IMR-90 (cell line): ENCODE measurements at regions not wholly inside any gene's neighbourhood (a gene's known extent, or its start where the extent isn't known, plus 50 kb on each side); places are given as distances from the start of the nearest gene placed in this dataset.

Source experiments
- CEBPB ChIP-seq: IDR thresholded peaks from 2 replicates; pipeline ENCODE4 v1.6.1; 2012; ENCODE audit warnings: low read depth, low read length, improper control_type of control experiment
- MAFK ChIP-seq: IDR thresholded peaks from 2 replicates; pipeline ENCODE4 v1.6.1; 2012; ENCODE audit warnings: low read depth, low read length, improper control_type of control experiment
- MAZ ChIP-seq: IDR thresholded peaks from 2 replicates; pipeline ENCODE4 v1.6.1; 2012; ENCODE audit warnings: low read depth, mild to moderate bottlenecking, low read length, improper control_type of control experiment, moderate library complexity, borderline replicate concordance
- NFE2L2 ChIP-seq: fragments of 150-350 bp; IDR thresholded peaks from 2 replicates; pipeline ENCODE4 v1.6.1; 2016; ENCODE audit warnings: low read depth, mild to moderate bottlenecking, low read length
- RFX5 ChIP-seq: IDR thresholded peaks from 2 replicates; pipeline ENCODE4 v1.8.0; 2012; ENCODE audit warnings: low read depth, mild to moderate bottlenecking, low read length, moderate library complexity
- TF ChIP-seq, protein P1 (sequence below): conservative IDR thresholded peaks from 2 replicates; pipeline ENCODE4 v1.5.1; 2012; ENCODE audit warnings: mild to moderate bottlenecking, low read depth, low read length, improper control_type of control experiment

DNA sequence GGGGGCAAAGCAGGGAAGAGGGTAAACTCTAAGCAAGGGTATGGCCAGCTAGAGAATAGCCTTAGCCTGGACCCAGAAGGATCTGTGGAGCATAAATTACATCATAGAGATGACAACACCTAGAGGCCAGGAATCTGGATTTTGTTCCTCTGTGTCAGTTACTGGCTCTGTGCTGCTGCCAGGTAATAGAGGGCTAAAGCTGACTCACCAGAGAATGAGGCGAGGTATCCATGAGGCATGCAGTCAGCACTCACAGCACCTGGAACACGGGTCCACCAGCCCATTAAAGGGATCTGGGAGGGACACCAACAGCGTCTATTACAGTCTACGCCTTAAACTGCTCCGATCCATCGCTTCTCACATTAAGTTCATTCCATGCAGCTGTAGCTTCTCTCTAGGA lies 74.9 kb upstream of the CMKLR1 start:
- TF ChIP-seq RFX5: no peak
- TF ChIP-seq NFE2L2: no peak
- no peak for TF ChIP-seq CEBPB
- TF ChIP-seq, protein P1, sequence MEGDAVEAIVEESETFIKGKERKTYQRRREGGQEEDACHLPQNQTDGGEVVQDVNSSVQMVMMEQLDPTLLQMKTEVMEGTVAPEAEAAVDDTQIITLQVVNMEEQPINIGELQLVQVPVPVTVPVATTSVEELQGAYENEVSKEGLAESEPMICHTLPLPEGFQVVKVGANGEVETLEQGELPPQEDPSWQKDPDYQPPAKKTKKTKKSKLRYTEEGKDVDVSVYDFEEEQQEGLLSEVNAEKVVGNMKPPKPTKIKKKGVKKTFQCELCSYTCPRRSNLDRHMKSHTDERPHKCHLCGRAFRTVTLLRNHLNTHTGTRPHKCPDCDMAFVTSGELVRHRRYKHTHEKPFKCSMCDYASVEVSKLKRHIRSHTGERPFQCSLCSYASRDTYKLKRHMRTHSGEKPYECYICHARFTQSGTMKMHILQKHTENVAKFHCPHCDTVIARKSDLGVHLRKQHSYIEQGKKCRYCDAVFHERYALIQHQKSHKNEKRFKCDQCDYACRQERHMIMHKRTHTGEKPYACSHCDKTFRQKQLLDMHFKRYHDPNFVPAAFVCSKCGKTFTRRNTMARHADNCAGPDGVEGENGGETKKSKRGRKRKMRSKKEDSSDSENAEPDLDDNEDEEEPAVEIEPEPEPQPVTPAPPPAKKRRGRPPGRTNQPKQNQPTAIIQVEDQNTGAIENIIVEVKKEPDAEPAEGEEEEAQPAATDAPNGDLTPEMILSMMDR: no peak
- no peak for TF ChIP-seq MAZ
- TF ChIP-seq MAFK: no peak
